ENCODE measurements at regions not wholly inside any gene's neighbourhood (a gene's known extent, or its start where the extent isn't known, plus 50 kb on each side); places are given as distances from the start of the nearest gene placed in this dataset.

- intact Hi-C loops (cut with micrococcal nuclease): no loop called here
These were observed 386.7 kb upstream of the IGFBP7 start for GRCh38 chr4:57496697-57497471.

GRCh38 chr4:57494821-57495220 lies 384.6 kb upstream of the IGFBP7 start:
- intact Hi-C loops (cut with micrococcal nuclease): no loop called here

- intact Hi-C loops (cut with micrococcal nuclease): no loop called here
These were observed 382.2 kb upstream of the IGFBP7 start for GRCh38 chr4:57492251-57492878.

GRCh38 chr4:57491388-57491787 lies 381.2 kb upstream of the IGFBP7 start:
- intact Hi-C loops (cut with micrococcal nuclease): no loop called here

- intact Hi-C loops (cut with micrococcal nuclease): no loop called here
These were observed 380.5 kb upstream of the IGFBP7 start for GRCh38 chr4:57490520-57491255.

GRCh38 chr4:57488366-57489162 lies 378.4 kb upstream of the IGFBP7 start:
- intact Hi-C loops (cut with micrococcal nuclease): no loop called here

- intact Hi-C loops (cut with micrococcal nuclease): no loop called here
These were observed 365.2 kb upstream of the IGFBP7 start for GRCh38 chr4:57475424-57475823.

DNA sequence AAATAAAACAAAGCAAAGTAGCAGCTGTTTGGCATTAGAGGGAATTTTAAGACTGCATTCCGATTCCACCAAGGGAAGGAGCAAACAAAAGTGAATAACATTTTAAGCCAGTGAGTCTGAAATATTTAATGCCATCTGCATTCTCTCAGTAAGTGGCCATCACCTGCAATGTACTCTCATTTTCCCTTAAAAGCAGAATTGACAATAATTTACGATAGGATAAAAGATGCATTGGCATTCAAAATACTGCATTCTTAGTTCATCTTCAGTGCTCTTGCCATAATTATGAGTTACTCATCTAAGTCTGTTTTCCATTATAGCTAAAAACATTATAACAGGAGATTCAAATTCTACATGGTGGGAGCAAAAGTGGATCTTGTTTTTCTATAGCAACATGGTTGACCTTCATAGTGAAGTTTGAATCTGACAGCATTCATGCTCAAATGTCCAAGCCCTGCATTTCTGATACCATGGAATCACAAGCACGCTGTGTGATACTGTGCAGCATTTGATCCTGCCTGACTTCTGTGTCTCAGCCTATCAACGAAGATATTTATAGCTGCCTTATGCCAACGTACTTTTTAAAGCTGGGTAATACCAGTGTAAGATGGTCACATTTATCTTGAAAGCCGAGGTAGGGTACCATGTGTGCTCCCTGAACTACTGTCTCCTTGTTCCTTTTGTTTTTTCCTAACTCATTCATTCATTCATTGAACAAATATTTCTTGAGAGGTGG lies 355.3 kb upstream of the IGFBP7 start:
- intact Hi-C loops (cut with micrococcal nuclease): no loop called here

DNA sequence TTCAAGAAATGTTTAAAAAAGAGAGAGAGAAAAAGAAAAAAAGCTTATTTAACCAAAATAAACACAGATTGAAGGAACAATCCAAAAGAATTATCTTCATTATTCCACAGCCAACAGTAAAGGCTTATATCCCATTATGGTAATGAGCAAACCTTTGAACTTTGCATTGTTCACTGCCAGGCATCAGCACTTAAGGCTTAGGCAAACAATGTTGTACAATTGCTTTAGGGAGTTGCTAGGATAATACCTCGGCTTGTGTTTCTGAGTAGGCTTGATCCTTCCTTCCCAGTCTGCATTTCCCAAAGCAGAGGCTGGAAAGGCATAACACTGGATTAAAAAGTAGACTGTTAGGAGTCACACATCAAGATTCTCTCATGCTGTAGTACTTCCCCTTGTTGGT lies 352.7 kb upstream of the IGFBP7 start:
- intact Hi-C loops (cut with micrococcal nuclease): no loop called here

DNA sequence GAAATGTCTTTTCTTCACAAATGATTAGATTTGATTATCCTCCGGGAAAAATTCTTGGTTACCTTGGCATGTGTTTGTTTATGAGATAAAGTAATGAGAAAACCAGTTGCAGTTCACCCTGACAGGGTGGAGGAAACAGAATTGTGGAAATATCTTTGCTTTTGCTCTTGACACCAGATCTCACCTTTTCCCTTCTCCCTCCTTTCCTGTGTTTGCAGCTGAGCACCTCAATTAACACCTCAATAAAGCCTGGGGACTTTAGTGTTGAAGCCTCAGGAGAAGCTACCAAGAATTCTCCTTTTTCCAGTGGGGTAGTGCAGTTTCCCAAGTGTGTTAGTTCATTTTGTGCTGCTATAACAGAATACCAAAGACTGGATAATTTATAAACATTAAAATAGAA lies 350.8 kb upstream of the IGFBP7 start:
- intact Hi-C loops (cut with micrococcal nuclease): no loop called here

DNA sequence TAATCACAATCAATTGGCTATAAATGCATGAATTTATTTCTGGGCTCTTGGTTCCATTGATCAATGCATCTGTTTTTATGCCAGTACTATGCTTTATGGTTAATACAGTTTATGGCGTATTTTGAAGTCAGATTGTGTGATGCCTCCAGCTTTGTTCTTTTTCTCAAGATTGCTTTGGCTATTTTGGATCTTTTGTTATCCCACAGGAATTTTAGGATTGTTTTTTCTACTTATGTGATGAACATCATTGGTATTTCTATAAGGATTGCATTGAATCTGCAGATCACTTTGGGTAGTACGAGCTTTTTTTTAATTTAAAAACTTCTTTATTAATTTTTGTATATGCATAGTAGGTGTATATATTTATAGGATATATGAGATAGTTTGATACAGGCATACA lies 338.7 kb upstream of the IGFBP7 start:
- intact Hi-C loops (cut with micrococcal nuclease): no loop called here

- intact Hi-C loops (cut with micrococcal nuclease): no loop called here
These were observed 338.3 kb upstream of the IGFBP7 start for GRCh38 chr4:57448452-57448851.

- intact Hi-C loops (cut with micrococcal nuclease): no loop called here
These were observed 336.1 kb upstream of the IGFBP7 start for GRCh38 chr4:57446266-57446665.

DNA sequence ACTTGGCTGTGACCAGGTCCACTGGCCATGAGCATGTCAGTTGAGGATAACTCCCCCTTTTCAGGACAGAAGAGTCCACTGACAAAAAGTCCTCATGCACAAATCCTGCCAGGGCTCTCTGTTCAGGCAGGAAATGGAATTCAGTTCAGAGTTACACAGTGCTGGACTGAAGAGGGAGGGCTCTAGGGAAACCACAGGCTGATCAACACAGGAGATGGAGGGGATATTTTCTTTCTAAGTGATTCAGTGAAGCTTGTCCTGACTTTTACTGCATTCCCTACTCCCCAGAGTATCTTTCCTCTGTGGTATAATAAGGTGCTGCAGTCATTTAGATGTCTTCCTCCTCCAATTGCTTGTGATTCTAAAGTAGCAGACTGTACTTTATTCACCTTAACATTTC lies 335.5 kb upstream of the IGFBP7 start:
- intact Hi-C loops (cut with micrococcal nuclease): no loop called here

GRCh38 chr4:57444671-57445070 lies 334.5 kb upstream of the IGFBP7 start:
- intact Hi-C loops (cut with micrococcal nuclease): no loop called here

DNA sequence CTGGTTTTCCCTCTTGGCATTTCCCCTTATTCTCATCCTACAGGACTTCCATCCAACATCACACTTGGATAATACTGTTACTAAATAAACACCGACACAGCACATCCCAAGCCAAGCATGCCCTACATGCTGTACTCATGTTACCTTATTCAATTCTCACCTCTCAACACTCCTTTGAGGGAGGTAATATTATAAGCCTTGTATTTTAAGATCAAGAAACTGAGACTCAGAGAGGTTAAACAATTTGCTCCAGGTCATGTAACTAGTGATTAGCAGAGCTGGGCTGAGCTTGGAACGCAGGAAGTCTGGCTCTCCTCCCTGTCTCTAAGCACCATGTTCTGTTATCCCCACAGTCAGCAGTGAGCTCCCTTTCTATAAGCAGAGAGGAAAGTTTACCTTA lies 333.6 kb upstream of the IGFBP7 start:
- intact Hi-C loops (cut with micrococcal nuclease): no loop called here

- intact Hi-C loops (cut with micrococcal nuclease): no loop called here
These were observed 333.1 kb upstream of the IGFBP7 start for GRCh38 chr4:57443308-57443707.

GRCh38 chr4:57442831-57443291 lies 332.7 kb upstream of the IGFBP7 start:
- intact Hi-C loops (cut with micrococcal nuclease): no loop called here

GRCh38 chr4:57442241-57442640 lies 332.1 kb upstream of the IGFBP7 start:
- intact Hi-C loops (cut with micrococcal nuclease): no loop called here

DNA sequence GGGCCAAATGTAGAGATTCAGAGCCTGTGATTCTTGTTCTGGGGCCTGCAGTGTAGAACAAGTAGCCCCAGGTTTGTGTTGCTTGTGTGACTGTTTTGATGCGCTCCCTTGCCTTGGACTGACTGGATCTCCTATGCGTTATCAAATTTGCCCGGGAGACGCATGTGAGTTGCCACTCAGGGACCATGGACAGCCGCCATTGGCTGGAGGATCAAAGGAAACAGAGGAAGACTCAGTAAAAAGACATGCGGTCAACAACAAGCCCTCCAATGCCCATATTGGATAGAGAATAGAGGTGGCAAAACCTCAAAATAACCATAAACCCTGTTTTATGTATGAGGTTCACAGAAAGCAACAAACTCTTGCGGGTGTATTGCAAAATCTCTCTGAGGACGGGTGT lies 327.5 kb upstream of the IGFBP7 start:
- intact Hi-C loops (cut with micrococcal nuclease): no loop called here

GRCh38 chr4:57435300-57435699 lies 325.1 kb upstream of the IGFBP7 start:
- intact Hi-C loops (cut with micrococcal nuclease): no loop called here

All from T-helper 2 cell treated with Interferon-gamma antibody and Interleukin-4, amounts not matched to agents 100 ng/mL and 5 ng/mL, for 36 hours (primary cell).